ENCODE measurements at regions not wholly inside any gene's neighbourhood (a gene's known extent, or its start where the extent isn't known, plus 50 kb on each side); places are given as distances from the start of the nearest gene placed in this dataset.

DNA sequence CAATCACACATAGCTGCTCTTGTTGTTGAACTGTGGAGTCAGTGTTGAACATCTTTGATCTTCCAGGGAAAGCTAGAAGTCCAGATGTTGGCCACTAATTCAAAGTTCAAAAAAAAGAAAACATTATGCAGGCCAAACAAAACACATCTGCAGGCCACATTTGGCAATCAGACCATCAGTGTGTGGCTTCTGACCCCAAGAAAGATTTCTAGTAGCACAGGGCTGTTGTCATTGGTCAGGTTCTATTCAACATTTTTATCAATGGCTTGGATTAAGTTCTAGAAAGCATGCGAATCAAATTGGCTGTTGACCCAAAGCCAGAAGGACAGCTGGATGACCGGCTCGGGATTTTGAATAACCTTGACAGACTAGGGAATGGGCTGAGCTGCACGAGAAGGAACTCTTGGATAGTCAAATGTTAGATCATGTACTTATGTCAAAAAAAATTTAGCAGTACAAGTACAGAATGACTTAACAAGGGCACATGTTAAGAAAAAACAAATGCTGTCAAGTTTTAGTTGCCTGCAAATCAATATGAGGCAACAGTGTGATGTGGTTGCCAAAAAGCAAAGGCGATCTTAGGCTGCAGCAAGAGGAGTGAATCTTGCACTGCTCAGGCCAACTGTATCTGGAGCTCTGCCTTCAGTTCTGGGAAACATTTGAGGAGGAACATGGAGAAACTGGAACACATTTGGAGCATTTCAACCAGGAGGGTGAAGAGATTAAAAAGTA, 187.6 kb downstream of the RGS9 start:
- DNase-seq (ENCODE audit: extremely low spot score) = no peak
- POLR2A ChIA-PET = interaction anchor here (0.6 kb wide), 1 partner anchor 235 kb away, joined by 4 read pairs; no protein-coding TSS in a partner anchor
- TF ChIP-seq NFRKB (IDR thresholded peaks at IDR 0.05) (no peak), SP1 (IDR thresholded peaks at IDR 0.05) (no peak), ZNF384 (IDR thresholded peaks at IDR 0.05) (no peak), ELF4 (IDR thresholded peaks at IDR 0.05) (no peak)
- CTCF ChIA-PET = no interaction called here

DNA sequence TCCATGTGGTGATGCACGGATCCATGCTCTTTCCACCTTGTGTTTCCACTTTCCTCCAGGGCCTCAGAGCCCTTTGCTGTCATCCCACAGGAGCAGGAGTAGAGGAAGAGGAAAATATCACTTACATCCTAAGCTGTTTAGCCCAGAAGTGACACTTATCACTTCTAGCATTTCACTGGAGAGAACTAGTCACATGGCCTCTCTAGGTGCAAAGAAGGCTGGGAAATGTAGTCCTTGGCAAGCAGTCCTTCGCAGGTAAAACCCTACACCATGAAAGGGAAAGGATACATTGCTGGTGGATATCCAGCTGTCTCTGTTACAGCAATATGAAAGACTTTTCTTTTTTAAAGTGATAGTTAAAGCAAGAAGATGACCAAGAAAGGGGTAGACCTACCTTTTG, 185.9 kb downstream of the RGS9 start:
- ChIA-PET POLR2A (no interaction called here), CTCF (no interaction called here)
- no peak for DNase-seq (ENCODE audit: extremely low spot score)
- TF ChIP-seq TARDBP (IDR thresholded peaks at IDR 0.05) = no peak
- TF ChIP-seq HDGF (IDR thresholded peaks at IDR 0.05; ENCODE audit: borderline replicate concordance) = no peak
- no peak for TF ChIP-seq SP1 (IDR thresholded peaks at IDR 0.05)
- TF ChIP-seq ZNF384 (IDR thresholded peaks at IDR 0.05) = no peak
- no peak for TF ChIP-seq L3MBTL2 (conservative IDR thresholded peaks at IDR 0.05)
- TF ChIP-seq, protein P1, sequence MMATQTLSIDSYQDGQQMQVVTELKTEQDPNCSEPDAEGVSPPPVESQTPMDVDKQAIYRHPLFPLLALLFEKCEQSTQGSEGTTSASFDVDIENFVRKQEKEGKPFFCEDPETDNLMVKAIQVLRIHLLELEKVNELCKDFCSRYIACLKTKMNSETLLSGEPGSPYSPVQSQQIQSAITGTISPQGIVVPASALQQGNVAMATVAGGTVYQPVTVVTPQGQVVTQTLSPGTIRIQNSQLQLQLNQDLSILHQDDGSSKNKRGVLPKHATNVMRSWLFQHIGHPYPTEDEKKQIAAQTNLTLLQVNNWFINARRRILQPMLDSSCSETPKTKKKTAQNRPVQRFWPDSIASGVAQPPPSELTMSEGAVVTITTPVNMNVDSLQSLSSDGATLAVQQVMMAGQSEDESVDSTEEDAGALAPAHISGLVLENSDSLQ (IDR thresholded peaks at IDR 0.05) = no peak
- no peak for TF ChIP-seq FOXK2 (IDR thresholded peaks at IDR 0.05)
- TF ChIP-seq CTBP1 (IDR thresholded peaks at IDR 0.05; ENCODE audit: borderline replicate concordance) = no peak
- TF ChIP-seq NFRKB (IDR thresholded peaks at IDR 0.05) = no peak
- no peak for TF ChIP-seq BHLHE40 (IDR thresholded peaks at IDR 0.05; ENCODE audit: borderline replicate concordance)
- TF ChIP-seq SUZ12 (IDR thresholded peaks at IDR 0.05) = no peak
- TF ChIP-seq LEF1 (IDR thresholded peaks at IDR 0.05; ENCODE audit: borderline replicate concordance) = no peak
- TF ChIP-seq ARNT (IDR thresholded peaks at IDR 0.05) = no peak
- no peak for TF ChIP-seq ELF4 (IDR thresholded peaks at IDR 0.05)

DNA sequence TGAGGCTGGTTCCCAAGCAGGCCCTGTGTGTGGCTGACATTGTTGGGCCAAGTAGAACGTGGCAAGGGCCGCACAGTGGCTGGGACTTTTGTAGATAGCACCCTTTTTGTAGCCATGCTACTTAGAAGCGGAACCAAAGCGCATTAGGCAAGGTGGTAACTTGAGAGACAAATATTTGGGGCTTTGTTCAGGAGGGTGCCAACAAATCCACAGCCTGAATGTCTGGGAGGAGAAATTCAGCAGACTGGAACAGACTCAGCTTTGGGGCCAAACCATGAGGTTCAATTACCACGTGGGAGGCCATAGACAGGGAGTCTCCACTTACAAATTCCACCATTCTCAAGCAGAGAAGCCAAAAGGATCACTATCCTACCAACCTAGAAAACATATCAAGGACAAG, 183.7 kb downstream of the RGS9 start:
- CTCF ChIA-PET = no interaction called here
- DNase-seq (ENCODE audit: extremely low spot score) = no peak

DNA sequence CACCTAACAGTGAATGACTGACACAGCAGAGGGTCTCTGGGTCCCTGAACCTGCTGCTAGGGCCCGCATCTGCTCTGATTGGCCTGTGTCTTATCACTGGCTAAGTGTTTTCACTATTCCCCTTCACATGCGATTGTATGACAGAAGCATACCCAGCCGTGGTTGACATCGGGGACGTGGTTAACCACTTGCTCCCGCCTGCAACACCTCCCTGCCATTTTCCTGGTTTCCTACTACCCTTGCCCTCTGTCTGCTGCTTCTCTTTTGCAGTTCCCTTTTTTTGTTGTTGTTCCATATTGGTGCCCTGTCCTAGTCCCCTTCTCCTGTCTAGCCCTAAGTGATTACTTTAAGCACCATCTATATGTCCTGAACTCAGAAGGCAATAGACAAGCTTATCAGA, 177.0 kb downstream of the RGS9 start:
- no peak for DNase-seq (ENCODE audit: extremely low spot score)
- ChIA-PET POLR2A (no interaction called here), CTCF (interaction anchor here (2.2 kb wide), 1 partner anchor 20 kb away, joined by 13 read pairs; no protein-coding TSS in a partner anchor)
- TF ChIP-seq NFRKB (IDR thresholded peaks at IDR 0.05) (no peak), TARDBP (IDR thresholded peaks at IDR 0.05) (no peak), HDGF (IDR thresholded peaks at IDR 0.05; ENCODE audit: borderline replicate concordance) (no peak), L3MBTL2 (conservative IDR thresholded peaks at IDR 0.05) (no peak), FOXM1 (IDR thresholded peaks at IDR 0.05; ENCODE audit: borderline replicate concordance) (no peak), BHLHE40 (IDR thresholded peaks at IDR 0.05; ENCODE audit: borderline replicate concordance) (no peak), SUZ12 (IDR thresholded peaks at IDR 0.05) (no peak)
- TF ChIP-seq, protein P1 (IDR thresholded peaks at IDR 0.05) = no peak

More for the DNA sequence above, 183.7 kb downstream of the RGS9 start:
- POLR2A ChIA-PET = no interaction called here
- no peak for TF ChIP-seq SP1 (IDR thresholded peaks at IDR 0.05)
- TF ChIP-seq BHLHE40 (IDR thresholded peaks at IDR 0.05; ENCODE audit: borderline replicate concordance) = no peak
- TF ChIP-seq L3MBTL2 (conservative IDR thresholded peaks at IDR 0.05) = no peak
- no peak for TF ChIP-seq FOXK2 (IDR thresholded peaks at IDR 0.05)
- no peak for TF ChIP-seq ARNT (IDR thresholded peaks at IDR 0.05)
- TF ChIP-seq LEF1 (IDR thresholded peaks at IDR 0.05; ENCODE audit: borderline replicate concordance) = no peak
- TF ChIP-seq ZNF384 (IDR thresholded peaks at IDR 0.05) = no peak
- no peak for TF ChIP-seq HDGF (IDR thresholded peaks at IDR 0.05; ENCODE audit: borderline replicate concordance)
- no peak for TF ChIP-seq FOXA1 (IDR thresholded peaks at IDR 0.05)

- DNase-seq (ENCODE audit: extremely low spot score) = no peak
- CTCF ChIA-PET = interaction anchor here (2.2 kb wide), 1 partner anchor 18 kb away, joined by 13 read pairs; no protein-coding TSS in a partner anchor
- POLR2A ChIA-PET = no interaction called here
- no peak for TF ChIP-seq FOXK2 (IDR thresholded peaks at IDR 0.05)
- TF ChIP-seq CTBP1 (IDR thresholded peaks at IDR 0.05; ENCODE audit: borderline replicate concordance) = no peak
- TF ChIP-seq L3MBTL2 (conservative IDR thresholded peaks at IDR 0.05) = no peak
- TF ChIP-seq HDGF (IDR thresholded peaks at IDR 0.05; ENCODE audit: borderline replicate concordance) = no peak
- TF ChIP-seq, protein P1 (IDR thresholded peaks at IDR 0.05) = peak; percentile 33; the same call in 1 of the 2 replicates
- no peak for TF ChIP-seq ELF4 (IDR thresholded peaks at IDR 0.05)
Observed at GRCh38 chr17:65312718-65313377, 175.7 kb downstream of the RGS9 start.

DNA sequence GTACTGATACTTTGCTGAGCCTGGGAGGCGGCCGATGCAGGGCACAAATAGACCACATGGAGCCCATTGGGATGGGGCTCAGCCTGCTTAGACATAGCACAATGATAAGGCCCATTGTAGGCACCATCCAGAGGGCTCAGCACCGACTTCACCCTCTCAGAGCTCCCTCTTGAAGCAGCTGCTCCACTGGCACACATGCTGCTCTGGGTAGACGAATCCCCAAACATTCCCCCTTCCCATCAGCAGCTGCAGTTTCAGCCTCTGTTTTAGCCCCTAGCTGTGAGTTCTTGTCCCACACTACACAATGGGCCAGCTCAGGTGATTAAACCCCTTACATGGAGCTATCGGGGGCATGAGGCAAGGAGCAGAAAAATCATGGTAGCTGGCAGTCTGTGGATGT, 174.1 kb downstream of the RGS9 start:
- TF ChIP-seq FOXK2 (IDR thresholded peaks at IDR 0.05) (no peak), L3MBTL2 (conservative IDR thresholded peaks at IDR 0.05) (no peak)
- ChIA-PET CTCF (interaction anchor here (1.5 kb wide), 1 partner anchor 17 kb away, joined by 4 read pairs; no protein-coding TSS in a partner anchor), POLR2A (no interaction called here)
- DNase-seq (ENCODE audit: extremely low spot score) = no peak

- ChIA-PET POLR2A (no interaction called here), CTCF (no interaction called here)
- DNase-seq (ENCODE audit: extremely low spot score) = no peak
- TF ChIP-seq LEF1 (IDR thresholded peaks at IDR 0.05; ENCODE audit: borderline replicate concordance) (no peak), FOXA1 (IDR thresholded peaks at IDR 0.05) (no peak), SP1 (IDR thresholded peaks at IDR 0.05) (no peak), ELF4 (IDR thresholded peaks at IDR 0.05) (no peak), ZNF384 (IDR thresholded peaks at IDR 0.05) (no peak)
Observed at GRCh38 chr17:65307961-65308316, 170.8 kb downstream of the RGS9 start.

All from HEK293T (cell line).